Fibroblast of lung (primary cell): ENCODE measurements at regions not wholly inside any gene's neighbourhood (a gene's known extent, or its start where the extent isn't known, plus 50 kb on each side); places are given as distances from the start of the nearest gene placed in this dataset.

Source experiments
- EZH2 ChIP-seq: IDR thresholded peaks from 2 replicates; pipeline ENCODE4 v1.5.1; 2012; ENCODE audit warnings: low read length, control low read depth, mild to moderate bottlenecking; ENCODE audit errors: missing control alignments
- TF ChIP-seq, protein P1 (sequence below), 2 donors: IDR thresholded peaks in 1 of 2; conservative IDR thresholded peaks in 1 of 2; 1 replicate in 1 of 2; 2 replicates in 1 of 2; pipeline ENCODE4 v1.5.1; 2011 to 2012; ENCODE audit warnings: low read length in 2 of 2, control low read depth in 1 of 2, inconsistent platforms in 1 of 2, low read depth in 1 of 2, mild to moderate bottlenecking in 1 of 2

- TF ChIP-seq, protein P1, sequence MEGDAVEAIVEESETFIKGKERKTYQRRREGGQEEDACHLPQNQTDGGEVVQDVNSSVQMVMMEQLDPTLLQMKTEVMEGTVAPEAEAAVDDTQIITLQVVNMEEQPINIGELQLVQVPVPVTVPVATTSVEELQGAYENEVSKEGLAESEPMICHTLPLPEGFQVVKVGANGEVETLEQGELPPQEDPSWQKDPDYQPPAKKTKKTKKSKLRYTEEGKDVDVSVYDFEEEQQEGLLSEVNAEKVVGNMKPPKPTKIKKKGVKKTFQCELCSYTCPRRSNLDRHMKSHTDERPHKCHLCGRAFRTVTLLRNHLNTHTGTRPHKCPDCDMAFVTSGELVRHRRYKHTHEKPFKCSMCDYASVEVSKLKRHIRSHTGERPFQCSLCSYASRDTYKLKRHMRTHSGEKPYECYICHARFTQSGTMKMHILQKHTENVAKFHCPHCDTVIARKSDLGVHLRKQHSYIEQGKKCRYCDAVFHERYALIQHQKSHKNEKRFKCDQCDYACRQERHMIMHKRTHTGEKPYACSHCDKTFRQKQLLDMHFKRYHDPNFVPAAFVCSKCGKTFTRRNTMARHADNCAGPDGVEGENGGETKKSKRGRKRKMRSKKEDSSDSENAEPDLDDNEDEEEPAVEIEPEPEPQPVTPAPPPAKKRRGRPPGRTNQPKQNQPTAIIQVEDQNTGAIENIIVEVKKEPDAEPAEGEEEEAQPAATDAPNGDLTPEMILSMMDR (conservative IDR thresholded peaks at IDR 0.05 in 1 of 2, IDR thresholded peaks at IDR 0.05 in 1 of 2; ENCODE audit: low read depth in 1 of 2, low read length in 2 of 2), result no peak
- TF ChIP-seq EZH2, result no peak
These were observed 68.5 kb downstream of the FOXD1 start for GRCh38 chr5:73380041-73380440.
